WERI-Rb-1 (cell line): ENCODE measurements at regions not wholly inside any gene's neighbourhood (a gene's known extent, or its start where the extent isn't known, plus 50 kb on each side); places are given as distances from the start of the nearest gene placed in this dataset.

Source experiments
- DNase-seq: peaks from one replicate; pipeline ENCODE4 v3.0.0-alpha.2; 2020
- H3K27ac ChIP-seq: fragments of 250-450 bp; sonication (Bioruptor Pico); 2 replicates; pipeline ENCODE4 v1.5.1; 2020; ENCODE audit warnings: mild to moderate bottlenecking, moderate library complexity
- H3K27me3 ChIP-seq: fragments of 250-450 bp; sonication (Bioruptor Pico); 2 replicates; pipeline ENCODE4 v1.5.1; 2021; ENCODE audit warnings: mild to moderate bottlenecking, low read depth, moderate library complexity; ENCODE audit not compliant: insufficient read depth, severe bottlenecking
- H3K36me3 ChIP-seq: fragments of 250-450 bp; sonication (Bioruptor Pico); 2 replicates; pipeline ENCODE4 v1.5.1; 2020; ENCODE audit warnings: mild to moderate bottlenecking, moderate library complexity
- H3K4me3 ChIP-seq: 2 replicates; pipeline ENCODE4 v1.5.1; 2011; ENCODE audit warnings: low read depth, mild to moderate bottlenecking, control low read depth, low read length
- H3K9me3 ChIP-seq: fragments of 250-450 bp; sonication (Bioruptor Pico); 2 replicates; pipeline ENCODE4 v1.5.1; 2021; ENCODE audit warnings: mild to moderate bottlenecking, moderate library complexity; ENCODE audit not compliant: severe bottlenecking
- CTCF ChIP-seq: IDR thresholded peaks from 2 replicates; pipeline ENCODE4 v1.5.1; 2011; ENCODE audit warnings: low read depth, mild to moderate bottlenecking, control low read depth, inconsistent platforms, low read length

GRCh38 chr5:171701100-171701541, 84.5 kb upstream of the SMIM23 start:
- no peaks in the 10 kb centered on the region for H3K36me3 ChIP-seq
- DNase-seq: no peak
- no peak overlapping the region for H3K27ac ChIP-seq
- H3K9me3 ChIP-seq: no peaks in the 10 kb centered on the region
- no peak for TF ChIP-seq CTCF
- H3K27me3 ChIP-seq: peaks cover 41% of the 10 kb centered on the region
- no peak overlapping the region for H3K4me3 ChIP-seq

- Histone ChIP-seq H3K4me3 (no peak overlapping the region), H3K36me3 (no peaks in the 10 kb centered on the region), H3K9me3 (no peaks in the 10 kb centered on the region), H3K27ac (no peak overlapping the region), H3K27me3 (peaks cover 49% of the 10 kb centered on the region)
- no peak for TF ChIP-seq CTCF
- DNase-seq: no peak
Observed at GRCh38 chr5:171702135-171702770, 83.4 kb upstream of the SMIM23 start.

- no peaks in the 10 kb centered on the region for H3K9me3 ChIP-seq
- H3K4me3 ChIP-seq: no peak overlapping the region
- no peaks in the 10 kb centered on the region for H3K36me3 ChIP-seq
- no peak for TF ChIP-seq CTCF
- no peak for DNase-seq
- no peak overlapping the region for H3K27ac ChIP-seq
- H3K27me3 ChIP-seq: peaks cover 47% of the 10 kb centered on the region
Observed at GRCh38 chr5:171703146-171703545, 82.5 kb upstream of the SMIM23 start.

- TF ChIP-seq CTCF: no peak
- peaks cover 49% of the 10 kb centered on the region for H3K27me3 ChIP-seq
- no peak overlapping the region for H3K27ac ChIP-seq
- no peak overlapping the region for H3K4me3 ChIP-seq
- no peaks in the 10 kb centered on the region for H3K36me3 ChIP-seq
- H3K9me3 ChIP-seq: no peaks in the 10 kb centered on the region
- DNase-seq: no peak
Observed at GRCh38 chr5:171705036-171705435, 80.6 kb upstream of the SMIM23 start.

GRCh38 chr5:171705830-171706468, 79.7 kb upstream of the SMIM23 start:
- Histone ChIP-seq H3K27ac (no peak overlapping the region), H3K4me3 (no peak overlapping the region), H3K9me3 (no peaks in the 10 kb centered on the region), H3K36me3 (no peaks in the 10 kb centered on the region), H3K27me3 (peaks cover 49% of the 10 kb centered on the region)
- no peak for DNase-seq
- no peak for TF ChIP-seq CTCF
